ENCODE measurements at regions not wholly inside any gene's neighbourhood (a gene's known extent, or its start where the extent isn't known, plus 50 kb on each side); places are given as distances from the start of the nearest gene placed in this dataset.
"Not testable (repeated sequence)": the region's sequence is repeated elsewhere in the genome, so short reads cannot be mapped to it uniquely, and the experiment has no call there.

DNA sequence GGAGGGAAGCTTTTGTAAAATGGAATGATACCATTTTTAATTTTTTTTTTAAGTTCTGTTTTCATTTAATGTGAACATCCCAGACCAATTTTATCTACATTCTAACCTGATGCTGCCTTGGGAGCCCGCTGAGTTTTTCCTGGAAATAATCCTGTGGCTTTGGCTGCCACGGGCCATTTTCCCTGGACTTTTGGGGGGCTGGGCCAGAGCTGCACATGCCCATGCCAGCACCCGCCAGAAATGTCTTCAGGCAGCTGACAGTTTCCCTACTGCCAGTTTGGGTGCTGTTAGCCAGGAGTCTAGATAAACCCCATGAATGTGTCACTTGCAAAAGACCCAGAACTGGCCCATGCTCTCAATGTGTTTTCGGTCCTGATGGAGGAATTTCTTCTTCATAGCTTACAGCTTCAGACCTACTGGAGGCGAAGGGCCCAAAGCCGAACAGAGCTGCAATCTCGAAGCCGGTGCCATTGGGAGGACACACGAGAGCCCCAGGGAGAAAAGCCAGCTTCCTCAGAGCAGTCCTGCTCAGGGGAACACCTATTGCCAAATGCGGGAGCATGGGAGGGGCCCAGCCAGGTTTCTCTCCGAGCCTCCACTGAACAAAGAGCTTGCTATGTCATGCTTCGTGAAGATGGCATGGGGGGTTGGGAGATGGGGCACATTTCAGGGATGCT, 444.2 kb upstream of the MKI67 start:
- DNase-seq (ENCODE audit: insufficient read length, low spot score) (no peak), FAIRE-seq (no peak)

GRCh38 chr10:128571071-128571470, 444.8 kb upstream of the MKI67 start:
- no peak for DNase-seq (ENCODE audit: insufficient read length, low spot score)
- FAIRE-seq, result no peak

GRCh38 chr10:128571745-128572144, 445.5 kb upstream of the MKI67 start:
- no peak for DNase-seq (ENCODE audit: insufficient read length, low spot score)

DNA sequence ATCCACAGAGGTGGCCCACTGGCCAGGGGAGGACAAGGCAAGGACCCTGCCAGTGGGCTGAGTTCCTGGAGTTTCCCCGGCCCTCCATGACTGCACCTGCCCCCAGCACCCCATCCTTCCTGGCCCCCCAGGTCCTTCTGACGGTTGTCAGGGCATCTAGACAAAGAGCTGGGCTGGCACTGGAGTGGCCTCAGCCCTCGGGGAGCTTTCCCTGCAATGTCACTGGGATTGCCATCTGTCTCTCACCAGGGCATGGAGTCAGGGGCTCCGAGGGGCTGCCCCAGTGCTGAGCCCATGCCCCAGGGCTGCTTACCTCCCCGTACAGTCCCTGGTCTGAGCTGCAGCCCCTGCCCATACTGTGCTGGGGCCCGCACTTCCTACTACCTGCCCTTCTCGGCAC, 446.5 kb upstream of the MKI67 start:
- FAIRE-seq (no peak), DNase-seq (ENCODE audit: insufficient read length, low spot score) (no peak)

More at GRCh38 chr10:128571745-128572144, 445.5 kb upstream of the MKI67 start:
- FAIRE-seq, result no peak

DNA sequence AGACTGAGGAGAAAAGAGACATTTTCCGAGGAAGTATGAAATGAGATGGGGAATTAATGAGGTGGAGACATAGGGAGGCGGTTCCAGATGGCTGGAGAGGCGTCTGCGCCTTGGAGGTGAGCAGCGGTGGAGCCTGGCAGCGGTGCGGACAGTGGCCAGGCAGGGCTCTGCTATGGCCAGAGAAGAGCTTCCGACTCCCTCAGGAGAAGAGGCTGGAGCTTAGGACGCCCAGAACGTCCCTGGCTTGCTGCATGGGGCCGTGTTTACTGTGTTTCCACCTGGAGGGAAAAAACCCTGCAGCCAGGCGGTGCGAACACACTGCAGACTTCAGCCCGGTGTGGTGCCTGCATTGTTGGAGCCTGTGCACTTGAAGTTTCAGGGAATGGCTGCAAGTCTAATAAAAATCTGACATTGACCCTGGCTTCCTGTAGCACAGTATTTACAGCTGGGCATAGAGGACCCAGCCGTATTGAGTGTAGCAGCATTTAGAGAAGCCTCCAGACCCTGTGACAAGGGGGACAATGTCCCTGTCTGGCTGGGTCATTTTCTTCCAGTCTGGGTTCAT, 447.1 kb upstream of the MKI67 start:
- no peak for FAIRE-seq

DNA sequence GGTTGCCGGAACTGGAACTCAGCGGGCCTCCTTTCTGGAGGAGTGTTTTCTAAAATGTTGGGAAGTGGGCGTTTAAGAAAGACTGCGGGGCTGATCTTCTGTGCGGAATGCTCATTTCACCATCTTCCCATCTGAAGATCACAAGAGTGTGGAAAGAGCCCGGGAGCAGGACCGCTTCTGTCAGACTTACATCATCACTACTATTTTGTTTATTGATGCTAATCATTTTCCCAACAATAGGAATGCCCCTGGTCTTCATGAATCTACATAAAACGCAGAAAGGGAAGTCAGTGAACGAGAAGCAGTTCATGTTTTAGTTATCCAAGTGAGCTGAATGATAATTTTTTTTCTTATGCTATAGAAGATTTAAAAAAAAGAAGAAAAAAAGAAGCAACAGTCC, 447.8 kb upstream of the MKI67 start:
- FAIRE-seq, result no peak
- DNase-seq (ENCODE audit: insufficient read length, low spot score), result no peak

More for the DNA sequence above, 447.1 kb upstream of the MKI67 start:
- DNase-seq (ENCODE audit: insufficient read length, low spot score), result no peak

GRCh38 chr10:128574581-128575210, 448.5 kb upstream of the MKI67 start:
- DNase-seq (ENCODE audit: insufficient read length, low spot score) (no peak), FAIRE-seq (no peak)

- FAIRE-seq (no peak), DNase-seq (ENCODE audit: insufficient read length, low spot score) (no peak)
Observed at GRCh38 chr10:128575761-128576160, 449.5 kb upstream of the MKI67 start.

GRCh38 chr10:128576336-128576735, 450.1 kb upstream of the MKI67 start:
- no peak for FAIRE-seq
- DNase-seq (ENCODE audit: insufficient read length, low spot score), result no peak

- DNase-seq (ENCODE audit: insufficient read length, low spot score) (no peak), FAIRE-seq (no peak)
Observed at GRCh38 chr10:128576943-128577670, 450.9 kb upstream of the MKI67 start.

GRCh38 chr10:128577958-128578750, 451.9 kb upstream of the MKI67 start:
- FAIRE-seq, result no peak
- no peak for DNase-seq (ENCODE audit: insufficient read length, low spot score)

DNA sequence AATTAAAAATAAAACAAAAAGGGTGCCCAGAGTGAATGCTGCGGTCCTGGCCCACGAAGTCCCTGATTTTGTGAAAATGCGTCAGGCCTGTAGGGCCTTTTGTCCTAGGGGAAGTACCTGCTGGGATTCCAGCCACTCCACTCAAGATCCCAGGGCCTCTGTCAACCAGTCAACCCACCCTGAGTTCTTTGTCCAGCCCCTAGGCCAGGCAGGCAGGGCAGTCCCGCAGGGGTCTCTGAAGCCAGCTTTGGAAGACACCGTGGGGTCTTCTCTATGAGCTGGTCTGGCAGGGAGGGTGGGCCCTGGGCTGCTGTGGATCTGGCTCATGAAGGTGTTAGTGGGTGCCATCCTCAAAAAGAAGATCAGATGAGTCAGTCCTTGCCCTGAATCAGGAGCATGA, 452.5 kb upstream of the MKI67 start:
- DNase-seq (ENCODE audit: insufficient read length, low spot score) (no peak), FAIRE-seq (no peak)

DNA sequence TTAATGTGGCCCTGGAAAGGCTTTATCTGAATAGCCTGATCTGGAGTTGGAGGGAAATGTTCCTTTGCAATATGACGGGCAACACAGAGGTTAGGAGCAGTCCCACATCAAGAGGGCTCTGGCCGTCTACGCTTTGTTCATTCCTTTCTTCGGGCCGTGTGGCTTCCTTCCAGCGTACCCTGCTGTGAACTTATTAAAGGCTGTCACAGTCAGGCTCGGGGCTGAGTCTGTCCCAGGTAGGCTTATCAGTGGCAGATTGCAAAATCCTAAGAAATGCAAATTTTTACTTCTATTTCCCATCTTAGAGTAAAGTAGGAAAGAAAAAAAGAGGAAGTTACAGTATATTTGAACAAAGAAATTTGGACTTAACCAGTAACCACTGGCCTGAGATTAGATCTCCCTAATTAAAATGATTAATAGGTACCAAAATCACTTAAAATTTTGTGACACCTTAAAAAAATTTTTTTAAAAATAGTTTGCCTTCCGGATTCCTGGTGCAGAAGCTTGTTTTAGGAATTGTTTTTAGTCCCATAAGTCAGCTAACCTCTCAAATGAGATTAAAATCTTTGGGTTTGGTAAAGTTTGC, 453.1 kb upstream of the MKI67 start:
- DNase-seq (ENCODE audit: insufficient read length, low spot score) (no peak), FAIRE-seq (no peak)

GRCh38 chr10:128579901-128580300, 453.7 kb upstream of the MKI67 start:
- FAIRE-seq (no peak), DNase-seq (ENCODE audit: insufficient read length, low spot score) (no peak)

DNA sequence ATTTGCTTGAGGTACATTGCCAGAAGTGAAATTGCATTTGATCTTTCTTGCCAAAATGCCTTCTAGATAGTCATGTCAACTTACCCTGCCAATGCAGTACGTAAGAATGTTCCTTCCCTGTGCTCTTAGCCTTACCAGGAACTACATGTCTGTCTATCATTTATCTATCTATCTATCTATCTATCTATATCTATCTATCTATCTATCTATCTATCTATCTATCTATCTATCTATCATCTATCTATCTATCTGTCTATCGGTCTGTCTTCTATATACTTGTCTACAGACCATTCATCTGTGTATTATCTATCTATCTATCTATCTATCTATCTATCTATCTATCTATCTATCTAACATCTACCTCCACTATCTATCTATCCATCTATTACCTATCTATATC, 456.9 kb upstream of the MKI67 start:
- DNase-seq (ENCODE audit: insufficient read length, low spot score); FAIRE-seq: not testable (repeated sequence)

- FAIRE-seq; DNase-seq (ENCODE audit: insufficient read length, low spot score): not testable (repeated sequence)
Observed at GRCh38 chr10:128586599-128586998, 460.4 kb upstream of the MKI67 start.

- DNase-seq (ENCODE audit: insufficient read length, low spot score), result no peak
- FAIRE-seq, result no peak
Observed at GRCh38 chr10:128587689-128588088, 461.5 kb upstream of the MKI67 start.

DNA sequence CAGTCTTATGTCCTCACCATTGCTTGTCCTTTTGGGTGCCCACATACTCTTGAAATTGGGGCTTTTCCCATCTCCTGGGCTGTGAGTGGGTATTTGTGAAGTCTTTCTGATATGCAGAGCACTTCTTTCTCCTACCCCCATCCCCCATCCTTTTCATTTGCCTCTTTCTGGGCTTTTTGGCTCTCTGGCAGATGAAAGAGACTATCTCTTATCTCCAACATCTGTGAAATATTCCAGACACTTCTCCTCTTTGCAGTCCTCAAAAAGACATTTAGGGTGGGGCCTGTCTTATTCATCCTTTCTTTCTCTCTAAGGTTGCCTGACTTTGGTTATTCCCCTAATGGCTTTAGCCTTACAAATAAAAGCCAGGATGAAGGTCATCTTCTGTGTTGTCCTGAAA, 462.2 kb upstream of the MKI67 start:
- FAIRE-seq (no peak), DNase-seq (ENCODE audit: insufficient read length, low spot score) (no peak)

DNA sequence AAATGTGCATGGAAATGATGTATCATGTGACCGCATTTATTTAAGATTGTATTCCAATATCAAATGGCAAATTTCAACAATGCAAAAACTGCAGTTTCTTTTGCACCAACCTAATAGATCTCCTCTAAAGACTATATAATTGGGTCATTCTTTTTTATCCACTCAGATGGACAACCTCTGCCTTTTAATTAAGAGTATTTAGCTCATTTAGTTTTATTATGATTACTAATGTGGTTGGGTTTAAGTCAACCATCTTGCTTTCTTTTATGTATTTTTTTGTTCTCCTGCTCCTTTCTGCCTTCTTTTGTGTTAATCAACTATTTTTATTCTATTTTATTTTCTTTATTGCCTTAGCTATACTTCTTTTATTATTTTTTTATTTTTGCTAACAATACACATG, 468.5 kb upstream of the MKI67 start:
- DNase-seq (ENCODE audit: insufficient read length, low spot score) (no peak), FAIRE-seq (no peak)

DNA sequence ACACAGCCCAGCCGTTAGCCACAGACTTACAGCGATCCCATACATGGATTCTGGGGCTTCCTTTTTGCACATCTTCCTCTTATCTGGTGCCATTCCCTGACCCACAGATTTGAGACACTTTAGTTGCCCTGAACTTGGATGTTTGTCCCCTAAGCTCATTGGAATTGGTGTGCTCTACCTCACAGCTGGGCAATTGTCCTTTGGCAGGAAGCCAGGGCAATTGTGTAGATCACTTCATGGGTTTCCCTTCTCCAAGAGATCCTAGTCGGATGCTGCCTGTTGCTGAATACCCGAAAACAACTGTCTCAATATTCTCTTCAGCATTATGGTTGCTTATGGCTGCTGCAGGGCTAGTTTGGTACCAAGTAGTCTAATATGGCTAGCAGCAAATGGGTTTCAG, 470.7 kb upstream of the MKI67 start:
- no peak for DNase-seq (ENCODE audit: insufficient read length, low spot score)
- no peak for FAIRE-seq
